CD14-positive monocyte (primary cell): ENCODE measurements at regions not wholly inside any gene's neighbourhood (a gene's known extent, or its start where the extent isn't known, plus 50 kb on each side); places are given as distances from the start of the nearest gene placed in this dataset.

ENCODE experiments used
- DNase-seq, 3 donors: peaks; one replicate each; pipeline ENCODE4 v3.0.0-alpha.2; 2011 to 2022
- H2AFZ ChIP-seq: 2 replicates; pipeline ENCODE4 v1.6.0; 2012; ENCODE audit warnings: mild to moderate bottlenecking, low read depth, low read length, inconsistent platforms; ENCODE audit not compliant: insufficient read depth, poor library complexity, severe bottlenecking
- H3K27ac ChIP-seq, 2 donors: 1 replicate in 1 of 2; 2 replicates in 1 of 2; pipeline ENCODE4 v1.5.1; 2012 to 2013; ENCODE audit warnings: low read length in 2 of 2, control low read depth in 1 of 2, inconsistent platforms in 1 of 2, low read depth in 1 of 2, mild to moderate bottlenecking in 1 of 2
- H3K27me3 ChIP-seq, 2 donors: one replicate each; pipeline versions ENCODE4 v1.6.0 to v1.6.1; 2011 to 2013; ENCODE audit warnings: low read length in 2 of 2; ENCODE audit not compliant: control insufficient read depth in 2 of 2, insufficient read depth in 2 of 2
- H3K36me3 ChIP-seq, 2 donors: replicated peaks in 1 of 2; 1 replicate in 1 of 2; 2 replicates in 1 of 2; pipeline versions ENCODE4 v1.5.1 to v1.6.1; 2012 to 2013; ENCODE audit warnings: low read length in 2 of 2, control low read depth in 1 of 2, inconsistent platforms in 1 of 2, mild to moderate bottlenecking in 1 of 2; ENCODE audit not compliant: insufficient read depth in 2 of 2, control insufficient read depth in 1 of 2
- H3K4me1 ChIP-seq, 2 donors: 1 replicate in 1 of 2; 2 replicates in 1 of 2; pipeline versions ENCODE4 v1.5.1 to v1.6.1; 2012 to 2013; ENCODE audit warnings: low read length in 2 of 2, control low read depth in 1 of 2, inconsistent platforms in 1 of 2, mild to moderate bottlenecking in 1 of 2, moderate library complexity in 1 of 2; ENCODE audit not compliant: insufficient read depth in 2 of 2, control insufficient read depth in 1 of 2
- H3K4me2 ChIP-seq: replicated peaks from 2 replicates; pipeline ENCODE3; 2012; ENCODE audit warnings: low read length, moderate library complexity, mild to moderate bottlenecking; ENCODE audit not compliant: poor library complexity, severe bottlenecking; ENCODE audit errors: extremely low read depth
- H3K4me3 ChIP-seq, 3 experiments: fragments of 200-600 bp in 1 of 3; sonication (generic) in 1 of 3; replicated peaks in 1 of 3; 1 replicate in 2 of 3; 2 replicates in 1 of 3; pipeline ENCODE4 v1.5.1; 2011 to 2013; ENCODE audit warnings: low read length in 3 of 3, mild to moderate bottlenecking in 3 of 3, control low read depth in 2 of 3, low read depth in 2 of 3, inconsistent platforms in 1 of 3, moderate library complexity in 1 of 3
- H3K79me2 ChIP-seq: 2 replicates; pipeline ENCODE4 v1.6.0; 2012; ENCODE audit warnings: mild to moderate bottlenecking, control low read depth, inconsistent platforms, low read length, moderate library complexity; ENCODE audit not compliant: insufficient read depth
- H3K9ac ChIP-seq: 2 replicates; pipeline ENCODE4 v1.6.0; 2017; ENCODE audit warnings: low read length, mild to moderate bottlenecking; ENCODE audit not compliant: insufficient read depth, poor library complexity, severe bottlenecking
- H3K9me3 ChIP-seq, 2 donors: replicated peaks in 1 of 2; 1 replicate in 1 of 2; 2 replicates in 1 of 2; pipeline versions ENCODE4 v1.5.1 to v1.6.1; 2012 to 2013; ENCODE audit warnings: low read length in 2 of 2, control low read depth in 1 of 2; ENCODE audit not compliant: control insufficient read depth in 1 of 2, insufficient read depth in 1 of 2
- H4K20me1 ChIP-seq: 2 replicates; pipeline ENCODE4 v1.6.0; 2012; ENCODE audit warnings: mild to moderate bottlenecking, low read length, control low read depth, moderate library complexity; ENCODE audit not compliant: insufficient read depth
- H3K27ac Mint-ChIP-seq, 7 donors: one replicate each; pipeline ENCODE4 v1.8.0; 2020; ENCODE audit warnings: mild to moderate bottlenecking in 7 of 7, mixed read lengths in 7 of 7, moderate library complexity in 6 of 7, inconsistent platforms in 2 of 7
- H3K27me3 Mint-ChIP-seq, 3 donors: one replicate each; pipeline ENCODE4 v1.8.0; 2021 to 2022; ENCODE audit warnings: low read depth in 3 of 3, mild to moderate bottlenecking in 3 of 3, mixed read lengths in 3 of 3, moderate library complexity in 3 of 3, inconsistent platforms in 1 of 3
- H3K36me3 Mint-ChIP-seq, 2 donors: one replicate each; pipeline ENCODE4 v1.8.0; 2020; ENCODE audit warnings: mixed read lengths in 2 of 2, inconsistent platforms in 1 of 2, mild to moderate bottlenecking in 1 of 2
- H3K4me1 Mint-ChIP-seq: one replicate; pipeline ENCODE4 v1.8.0; 2020; ENCODE audit warnings: mild to moderate bottlenecking, mixed read lengths
- H3K4me3 Mint-ChIP-seq, 2 donors: one replicate each; pipeline ENCODE4 v1.8.0; 2020; ENCODE audit warnings: mild to moderate bottlenecking in 2 of 2, mixed read lengths in 2 of 2, moderate library complexity in 1 of 2
- H3K9me3 Mint-ChIP-seq, 7 donors: one replicate each; pipeline ENCODE4 v1.8.0; 2020 to 2022; ENCODE audit warnings: mixed read lengths in 7 of 7, mild to moderate bottlenecking in 6 of 7, moderate library complexity in 6 of 7, inconsistent platforms in 2 of 7
- CTCF ChIP-seq: fragments of 200-600 bp; IDR thresholded peaks from one replicate; pipeline ENCODE4 v1.8.0; 2022; ENCODE audit warnings: antibody characterized with exemption, mild to moderate bottlenecking
- WGBS: methylation state at CpG from one replicate; pipeline ENCODE4 v1.1.5; 2013; ENCODE audit warnings: missing lambda C conversion rate; ENCODE audit not compliant: insufficient coverage; 5-methylcytosine and 5-hydroxymethylcytosine counted together
- intact Hi-C, 2 donors: fragments of 100-400 bp; cut with micrococcal nuclease; formaldehyde crosslinking; loops; one replicate each; pipeline versions ENCODE4 v1.15.0 to v1.15.1; 2023

DNA sequence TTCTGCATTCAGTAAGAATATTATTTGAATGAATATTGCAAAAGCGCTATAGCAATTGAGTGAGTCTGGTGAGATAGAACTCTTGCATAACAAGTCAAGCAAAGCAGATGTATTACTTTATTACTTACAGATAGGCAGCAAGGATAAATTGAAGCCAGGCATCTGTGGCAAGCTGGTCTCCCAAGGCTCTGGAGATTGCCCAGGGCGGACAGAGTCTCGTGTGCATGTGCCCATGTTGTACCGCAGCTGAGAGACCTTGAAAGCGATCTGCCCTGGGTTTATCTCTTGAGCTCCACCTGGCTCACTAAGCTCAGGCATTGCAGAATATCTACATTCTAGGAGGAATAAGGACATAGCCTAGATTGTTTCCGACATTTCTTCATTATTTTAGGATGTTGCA lies 591.6 kb downstream of the ISL1 start:
- Histone ChIP-seq H3K27me3 (no peaks in the 10 kb centered on the region), H4K20me1 (no peaks in the 10 kb centered on the region), H3K27ac (no peak overlapping the region), H3K4me1 (no peaks in the 10 kb centered on the region), H2AFZ (no peak overlapping the region), H3K79me2 (no peaks in the 10 kb centered on the region), H3K4me2 (no peak overlapping the region), H3K9ac (no peak overlapping the region), H3K9me3 (no peaks in the 10 kb centered on the region), H3K4me3 (no peak overlapping the region), H3K36me3 (no peaks in the 10 kb centered on the region)
- WGBS, result 89% methylated on average over 2 of the region's 6 CpGs
- Mint-ChIP-seq H3K36me3 (no peaks in the 10 kb centered on the region), H3K27ac (no peak overlapping the region), H3K27me3 (peaks cover 0 to 1% (median 0%) of the 10 kb centered on the region in 3 donors), H3K4me3 (no peak overlapping the region), H3K9me3 (peaks cover 0 to 3% (median 0%) of the 10 kb centered on the region in 7 donors), H3K4me1 (no peaks in the 10 kb centered on the region)
- intact Hi-C loops, result no loop called here
- DNase-seq, result no peak
- no peak for TF ChIP-seq CTCF

GRCh38 chr5:51977014-51977413 lies 593.8 kb downstream of the ISL1 start:
- TF ChIP-seq CTCF, result no peak
- H3K4me1 ChIP-seq, result no peaks in the 10 kb centered on the region
- H3K79me2 ChIP-seq, result no peaks in the 10 kb centered on the region
- no peak overlapping the region for H3K27ac Mint-ChIP-seq
- no CpG with 5 or more reads among the region's 1 CpG for WGBS
- H3K27ac ChIP-seq, result no peak overlapping the region
- no peak overlapping the region for H3K9ac ChIP-seq
- H3K4me3 ChIP-seq, result no peak overlapping the region
- H3K9me3 ChIP-seq, result no peaks in the 10 kb centered on the region
- no peaks in the 10 kb centered on the region for H4K20me1 ChIP-seq
- peaks cover 0 to 1% (median 0%) of the 10 kb centered on the region in 3 donors for H3K27me3 Mint-ChIP-seq
- H2AFZ ChIP-seq, result no peak overlapping the region
- peaks cover 0 to 3% (median 0%) of the 10 kb centered on the region in 7 donors for H3K9me3 Mint-ChIP-seq
- no peaks in the 10 kb centered on the region for H3K27me3 ChIP-seq
- DNase-seq, result no peak
- H3K4me1 Mint-ChIP-seq, result no peaks in the 10 kb centered on the region
- no peaks in the 10 kb centered on the region for H3K36me3 Mint-ChIP-seq
- intact Hi-C loops, result no loop called here
- no peaks in the 10 kb centered on the region for H3K36me3 ChIP-seq
- no peak overlapping the region for H3K4me2 ChIP-seq
- no peak overlapping the region for H3K4me3 Mint-ChIP-seq
